DMS 273 (cell line): ENCODE measurements at regions not wholly inside any gene's neighbourhood (a gene's known extent, or its start where the extent isn't known, plus 50 kb on each side); places are given as distances from the start of the nearest gene placed in this dataset.
"Not testable (repeated sequence)": the region's sequence is repeated elsewhere in the genome, so short reads cannot be mapped to it uniquely, and the experiment has no call there.

Experiments
- DNase-seq: peaks from one replicate; lab custom pipeline; 2025; ENCODE audit not compliant: unreplicated experiment; lab: John Stamatoyannopoulos, UW

- no peak for DNase-seq
Measured at GRCh38 chr10:131822692-131823245, 78.0 kb upstream of the PPP2R2D start.

- not testable (repeated sequence) for DNase-seq
Measured at GRCh38 chr10:131823601-131824099, 77.2 kb upstream of the PPP2R2D start.

- no peak for DNase-seq
Measured at GRCh38 chr10:131824371-131825149, 76.2 kb upstream of the PPP2R2D start.

DNA sequence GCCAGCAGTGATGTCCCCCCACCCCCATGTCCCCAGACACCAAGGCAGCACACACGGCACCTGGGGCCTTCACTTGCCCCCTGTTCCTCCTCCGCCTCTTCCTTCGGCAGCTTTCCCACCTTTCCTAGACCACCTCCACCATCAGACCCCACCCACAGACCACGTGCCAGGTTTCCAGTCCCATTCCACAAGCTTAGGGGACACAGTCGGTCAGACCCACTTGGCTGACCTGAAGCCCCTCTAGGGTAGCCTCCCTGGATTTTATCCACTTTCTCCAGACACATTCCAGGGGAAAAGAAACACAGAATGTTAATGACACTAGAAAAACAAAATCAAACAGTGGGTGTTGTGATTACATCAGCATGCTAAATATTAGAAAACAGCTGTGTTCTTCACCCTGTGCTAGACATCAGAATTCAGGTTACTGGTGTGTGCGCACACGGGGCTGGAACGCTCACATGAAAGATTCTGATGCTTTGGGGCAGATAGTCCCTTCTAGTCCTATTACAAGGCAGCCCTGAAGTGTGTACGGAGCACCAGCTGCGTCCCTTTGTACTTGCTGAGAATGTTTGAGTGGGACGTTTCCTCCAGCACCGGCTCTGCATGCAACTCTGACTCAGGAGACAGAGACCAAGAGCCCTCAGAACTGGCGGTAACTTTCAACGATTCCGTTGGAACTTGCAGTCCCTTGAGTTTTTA, 75.5 kb upstream of the PPP2R2D start:
- DNase-seq = no peak

DNA sequence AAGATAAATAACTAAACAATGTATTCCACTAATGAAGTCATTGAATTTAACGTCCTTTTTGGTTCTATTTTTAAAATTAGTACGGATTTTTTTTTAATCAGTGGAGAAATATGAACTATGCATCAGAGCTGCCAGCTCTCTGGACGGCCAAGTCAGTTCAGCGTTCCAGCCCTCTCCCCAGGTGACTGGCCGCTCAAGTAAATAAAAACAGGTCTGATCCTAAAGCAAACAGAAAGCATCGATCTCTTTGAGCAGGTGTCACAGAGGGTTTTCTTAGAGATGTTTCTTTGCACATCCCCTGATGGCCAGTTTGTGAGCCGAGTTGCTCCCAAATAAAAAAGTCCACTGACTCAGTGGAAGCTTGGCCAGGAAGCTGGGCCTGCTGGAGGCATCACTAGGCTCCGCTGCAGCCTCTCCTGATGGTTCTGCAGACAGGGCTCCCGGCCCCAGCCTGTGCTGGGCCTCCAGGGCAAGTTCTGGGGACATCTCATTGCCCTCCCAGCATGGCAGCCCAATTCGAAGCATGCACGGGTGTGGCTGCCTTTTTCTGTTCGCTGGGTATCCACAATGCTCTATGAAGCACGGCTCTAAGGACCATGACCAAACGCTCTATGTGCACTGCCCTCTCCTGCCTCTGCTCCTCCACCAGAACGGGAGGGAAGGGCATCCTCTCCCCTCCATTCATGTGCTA, 74.7 kb upstream of the PPP2R2D start:
- DNase-seq = no peak

DNA sequence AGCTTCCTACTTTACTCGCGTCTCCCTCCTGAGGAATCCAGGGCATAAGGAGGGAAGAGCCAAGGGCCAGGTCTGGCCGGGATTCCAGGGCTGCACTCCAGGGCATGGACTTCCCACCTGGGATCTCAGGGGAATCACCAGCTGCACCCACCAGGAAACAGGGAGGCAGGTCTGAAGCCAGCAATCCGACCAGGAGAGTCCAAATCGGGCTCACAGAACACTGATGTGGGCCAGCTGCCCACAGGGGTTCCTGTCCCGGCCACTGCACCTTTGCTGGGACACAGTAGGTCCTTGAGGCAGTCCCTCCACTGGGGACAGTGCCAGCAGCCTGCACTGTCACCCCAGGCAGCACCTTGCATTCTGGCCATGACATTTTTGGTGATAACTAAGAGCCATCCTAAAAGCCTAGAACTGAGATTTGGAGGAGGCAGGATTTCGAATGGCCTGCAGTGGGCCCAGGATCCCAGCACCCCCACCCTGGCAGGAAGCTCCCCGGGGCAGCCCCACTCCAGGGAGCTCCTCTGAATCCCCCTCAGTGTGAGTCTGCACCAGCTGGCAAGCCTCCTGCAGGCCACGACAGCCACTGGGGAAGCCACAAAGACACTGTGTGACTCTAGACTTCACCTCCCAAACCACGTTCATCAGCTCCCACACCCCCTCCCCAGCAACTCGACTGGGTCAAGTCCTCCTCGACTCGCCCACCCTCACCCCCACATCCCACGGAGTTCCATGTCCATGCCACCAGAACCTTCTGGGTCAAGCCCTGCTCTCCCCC, 71.5 kb upstream of the PPP2R2D start:
- no peak for DNase-seq

- no peak for DNase-seq
Measured at GRCh38 chr10:131830446-131831130, 70.2 kb upstream of the PPP2R2D start.

DNA sequence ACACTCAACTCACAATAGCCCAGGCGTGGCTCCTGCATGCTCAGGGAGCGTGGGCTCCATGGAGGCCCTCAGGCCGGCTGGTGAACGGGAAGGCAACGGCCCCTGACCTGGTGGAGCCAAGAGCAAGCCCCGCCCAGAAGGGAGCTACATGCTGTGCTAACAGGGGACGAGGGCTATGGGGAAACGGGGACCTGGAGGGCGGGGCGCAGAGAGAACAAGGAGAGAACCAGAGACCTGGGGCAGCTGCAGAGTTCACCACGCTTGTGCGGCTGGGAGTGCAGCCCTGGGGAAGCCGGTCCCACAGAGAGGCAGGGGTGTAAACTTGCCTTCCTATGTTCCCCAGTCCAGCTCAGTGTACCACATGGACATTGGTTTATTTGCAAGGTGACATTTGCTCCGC, 69.2 kb upstream of the PPP2R2D start:
- no peak for DNase-seq

DNA sequence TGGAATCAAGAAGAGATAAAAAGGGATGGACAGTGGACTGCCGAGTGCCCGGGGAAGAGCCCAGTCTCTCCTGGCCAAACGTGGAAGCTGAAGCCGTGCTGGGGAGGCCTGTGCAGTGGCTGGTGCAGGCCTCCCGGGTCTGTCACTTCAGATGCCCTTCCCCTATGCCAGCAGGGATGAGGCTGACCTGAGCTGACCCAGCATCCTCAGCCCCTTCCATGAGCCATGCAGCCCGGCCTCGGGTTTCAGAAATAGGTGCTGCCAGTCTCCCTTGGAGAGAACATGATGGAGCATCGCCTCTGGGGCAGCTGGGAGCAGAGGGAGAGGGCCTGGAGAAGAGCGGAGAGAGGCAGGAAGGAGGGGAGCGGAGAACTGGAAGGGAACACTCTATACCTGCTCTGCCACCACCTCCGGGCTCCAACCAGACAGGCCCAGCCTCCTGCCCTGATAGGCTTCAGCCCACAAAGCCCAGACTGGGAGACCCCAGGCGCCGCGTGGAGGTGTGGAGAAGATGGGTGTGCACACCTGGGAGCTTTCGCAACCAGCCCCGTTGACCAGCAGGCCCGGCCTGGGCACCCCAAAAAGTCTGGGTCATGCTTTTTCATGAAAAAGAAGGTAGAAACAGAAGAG, 68.6 kb upstream of the PPP2R2D start:
- DNase-seq = no peak

DNA sequence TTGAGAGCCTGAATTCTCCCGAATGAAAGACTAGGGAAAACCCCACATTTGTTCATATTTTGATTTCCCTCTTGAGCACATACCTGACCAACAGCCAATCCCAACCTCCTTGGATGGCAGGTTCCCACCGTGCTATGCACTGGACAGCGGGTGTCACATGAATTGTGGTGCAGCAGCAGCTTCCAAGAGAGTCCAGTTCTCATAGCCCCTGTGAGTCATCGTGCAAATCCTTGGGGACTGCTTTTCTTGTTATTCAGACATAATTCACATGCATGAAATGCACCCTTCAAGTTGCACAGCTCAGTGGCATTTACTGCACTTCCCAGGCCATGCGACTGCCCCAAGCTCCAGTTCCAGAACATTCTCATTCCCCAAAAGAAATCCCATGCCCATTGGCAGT, 67.8 kb upstream of the PPP2R2D start:
- no peak for DNase-seq

DNA sequence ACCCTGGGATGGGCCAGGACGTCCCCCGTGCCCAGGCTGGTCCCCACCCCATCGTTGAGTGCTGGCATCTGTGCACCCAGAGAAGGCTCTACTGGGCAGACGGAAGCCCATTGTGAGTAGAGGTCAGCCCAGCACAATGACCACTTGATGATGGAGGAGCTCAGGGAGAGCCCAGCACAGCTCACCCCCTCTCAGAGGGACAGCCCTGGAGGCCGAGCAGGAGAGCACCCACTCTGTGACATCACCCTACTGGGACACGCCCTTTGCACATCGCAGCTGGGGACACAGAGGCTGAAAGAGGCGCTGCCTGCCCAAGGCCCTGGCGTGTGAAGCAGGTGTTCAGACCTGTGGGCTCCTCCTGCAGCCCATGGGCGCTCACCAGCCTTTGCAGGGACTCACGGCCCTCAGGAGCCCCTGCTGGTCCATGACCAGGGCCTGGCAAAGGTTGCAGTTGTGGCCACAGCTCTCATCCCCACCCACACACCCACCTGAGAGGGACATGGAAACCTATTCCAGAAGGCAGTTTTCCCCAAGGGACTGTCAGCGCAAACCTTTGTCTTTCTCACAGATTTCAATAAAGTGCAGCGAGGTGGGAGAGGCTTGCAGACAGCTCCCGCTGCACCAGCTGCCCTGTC, 67.2 kb upstream of the PPP2R2D start:
- DNase-seq = no peak

DNA sequence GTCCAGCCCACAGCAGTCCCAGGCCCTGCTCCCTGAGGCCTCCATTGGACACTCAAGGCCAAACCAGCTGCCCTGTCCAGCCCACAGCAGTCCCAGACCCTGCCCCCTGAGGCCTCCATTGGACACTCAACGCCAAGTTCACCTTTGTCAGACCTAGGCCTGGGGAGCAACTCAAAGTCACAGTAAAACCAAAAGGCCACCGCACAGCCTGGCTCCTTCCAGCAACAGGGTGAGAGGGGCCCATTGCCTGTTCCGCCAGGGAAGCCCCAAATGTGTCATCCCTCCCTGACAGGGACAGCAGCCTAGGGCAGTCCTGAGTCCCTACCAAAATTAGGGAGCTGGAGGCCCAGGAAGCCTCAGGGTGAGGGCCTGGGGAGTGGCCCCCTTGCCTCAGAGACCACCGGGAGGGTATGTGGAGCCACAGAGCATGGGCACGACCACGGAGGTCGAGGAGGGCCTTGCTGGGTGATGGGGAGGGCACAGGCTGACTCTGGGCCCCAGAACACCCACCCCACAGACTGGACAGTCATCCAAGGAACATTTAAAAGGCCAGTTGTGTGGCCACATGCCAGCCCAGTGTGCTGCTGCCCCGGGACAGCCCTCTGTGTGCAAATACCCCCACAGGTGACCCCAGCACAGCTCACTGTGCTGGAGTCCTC, 66.5 kb upstream of the PPP2R2D start:
- no peak for DNase-seq

- no peak for DNase-seq
Measured at GRCh38 chr10:131838966-131839742, 61.7 kb upstream of the PPP2R2D start.

- peak; percentile 17 for DNase-seq
Measured at GRCh38 chr10:131839880-131840787, 60.7 kb upstream of the PPP2R2D start.

- DNase-seq = no peak
Measured at GRCh38 chr10:131840788-131841118, 60.1 kb upstream of the PPP2R2D start.

DNA sequence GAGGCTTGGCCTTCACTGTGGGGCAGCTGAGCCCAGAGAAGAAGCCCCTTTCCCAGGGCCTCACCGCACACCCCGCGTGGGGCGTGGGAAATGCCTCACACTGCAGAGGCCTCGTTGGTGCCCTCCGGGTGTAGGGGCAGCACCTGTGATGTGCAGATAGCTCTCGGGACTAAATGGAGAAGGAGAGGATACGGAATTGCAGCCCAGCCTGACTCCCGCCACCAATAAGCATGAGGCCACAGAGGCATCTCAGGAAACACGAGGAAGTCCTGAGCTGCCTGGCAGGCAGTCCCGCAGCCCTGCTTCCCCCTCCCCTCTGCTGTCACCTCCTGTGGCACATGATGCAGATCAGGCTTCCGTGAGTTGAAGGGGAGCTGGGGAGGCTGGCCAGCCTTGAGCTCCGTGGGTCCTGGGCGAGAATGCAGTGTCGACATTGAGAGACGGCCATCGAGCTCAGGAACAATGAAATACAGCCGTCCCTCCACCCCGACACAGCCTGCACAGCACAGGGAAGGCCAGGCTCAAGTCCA, 59.6 kb upstream of the PPP2R2D start:
- no peak for DNase-seq

DNA sequence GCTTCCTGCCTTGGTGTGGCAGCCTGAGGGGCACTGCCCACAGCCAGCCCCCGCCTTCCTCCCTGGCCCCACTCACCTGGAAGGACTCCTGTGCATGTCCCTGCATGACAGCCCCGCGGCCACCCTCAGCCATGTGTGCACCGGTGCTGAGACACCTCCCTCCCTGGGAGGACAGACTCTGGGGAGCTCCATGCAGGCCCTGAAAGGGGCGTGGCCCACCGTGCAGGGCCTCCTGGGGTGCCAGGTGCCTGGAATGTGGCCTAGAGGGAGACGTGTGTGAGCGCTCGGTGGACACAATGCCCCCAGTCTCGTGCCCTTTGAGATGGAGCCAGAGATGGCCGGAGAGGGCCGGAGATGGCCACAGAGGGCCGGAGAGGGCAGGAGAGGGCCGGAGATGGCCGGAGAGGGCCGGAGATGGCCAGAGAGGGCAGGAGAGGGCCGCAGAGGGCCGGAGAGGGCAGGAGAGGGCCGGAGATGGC, 59.1 kb upstream of the PPP2R2D start:
- no peak for DNase-seq
